ENCODE measurements at regions not wholly inside any gene's neighbourhood (a gene's known extent, or its start where the extent isn't known, plus 50 kb on each side); places are given as distances from the start of the nearest gene placed in this dataset.

- no peak for DNase-seq
Observed at GRCh38 chr13:50365408-50366391, 350.5 kb downstream of the KCNRG start.

- peak; percentile 10 to 42 (median 29) for DNase-seq
Observed at GRCh38 chr13:50366488-50367174, 351.4 kb downstream of the KCNRG start.

GRCh38 chr13:50369646-50370045, 354.4 kb downstream of the KCNRG start:
- no peak for DNase-seq

DNA sequence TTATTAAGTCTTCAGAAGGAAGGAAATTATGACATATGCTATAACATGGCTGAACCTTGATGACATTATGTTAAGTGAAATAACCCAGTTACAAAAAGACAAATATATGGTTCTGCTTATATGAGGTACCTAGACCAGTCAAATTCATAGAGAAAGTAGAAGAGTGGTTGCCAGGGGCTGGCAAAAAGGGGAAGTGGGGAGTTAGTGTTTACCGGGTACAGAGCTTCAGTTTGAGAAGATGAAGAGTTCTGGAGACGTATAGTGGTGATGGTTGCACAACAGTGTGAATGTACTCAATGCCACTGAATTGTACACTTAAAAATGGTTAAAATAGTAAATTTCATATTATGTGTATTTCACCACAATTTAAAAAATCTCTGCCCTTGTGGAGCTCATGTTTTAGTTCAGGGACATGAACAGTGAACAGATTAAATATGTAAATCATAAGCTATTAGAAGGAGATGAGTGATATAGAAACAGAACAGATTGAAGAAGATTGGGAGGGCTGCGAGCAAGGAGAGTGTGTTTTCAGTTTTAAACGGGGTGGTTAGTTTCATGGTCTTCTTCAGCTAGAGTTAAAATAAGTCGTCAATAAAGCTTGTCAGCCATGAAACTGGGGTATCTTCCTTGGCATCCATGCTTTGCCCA, 355.2 kb downstream of the KCNRG start:
- DNase-seq = peak; percentile 18 to 44 (median 35)

GRCh38 chr13:50374517-50374916, 359.3 kb downstream of the KCNRG start:
- DNase-seq = no peak

GRCh38 chr13:50375792-50376191, 360.5 kb downstream of the KCNRG start:
- DNase-seq = no peak

GRCh38 chr13:50376895-50377575, 361.8 kb downstream of the KCNRG start:
- no peak for DNase-seq

GRCh38 chr13:50377726-50378270, 362.6 kb downstream of the KCNRG start:
- DNase-seq = no peak

DNA sequence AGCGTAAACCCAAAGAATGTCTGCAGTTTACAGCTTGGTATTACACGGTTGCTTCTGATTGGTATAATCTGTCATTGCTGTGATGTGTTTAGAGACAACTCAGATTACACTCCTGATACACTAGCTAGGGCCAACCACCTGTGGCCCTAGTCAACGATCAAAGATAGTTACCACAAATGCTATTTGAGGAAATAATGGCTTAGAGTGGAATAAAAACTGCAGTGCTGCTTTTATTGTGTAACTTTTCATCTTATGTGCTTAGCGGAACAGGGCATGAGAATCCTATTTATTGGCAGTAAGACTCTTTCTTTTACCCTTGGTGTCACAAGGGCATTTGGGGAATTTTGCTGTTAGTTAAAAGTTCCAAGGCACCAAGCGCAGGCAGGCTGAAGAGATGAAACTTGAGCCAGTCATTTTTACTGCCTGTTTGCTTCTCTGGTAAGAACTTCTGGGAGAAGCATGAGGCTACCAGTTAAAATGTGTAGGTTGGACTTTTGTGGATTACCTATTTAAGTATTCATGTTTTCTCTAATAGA, 363.3 kb downstream of the KCNRG start:
- no peak for DNase-seq

DNA sequence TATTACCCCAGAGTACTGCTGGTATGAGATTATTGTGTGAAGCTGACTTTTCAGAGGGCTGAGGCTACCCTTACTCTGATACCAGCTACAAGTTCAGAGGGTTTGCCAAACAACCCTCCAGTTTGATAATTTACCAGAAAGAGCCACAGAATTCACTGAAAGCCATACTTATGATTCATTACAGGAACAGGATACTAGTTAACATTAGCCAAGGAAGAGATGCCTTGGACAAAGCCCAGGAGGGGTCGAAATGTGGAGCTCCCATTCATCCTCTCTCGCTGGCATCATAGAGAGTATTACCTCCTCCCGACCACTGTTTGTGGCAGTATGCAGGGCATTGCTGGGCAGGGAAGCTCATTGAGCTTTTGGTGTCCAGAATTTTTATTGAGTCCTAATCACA, 364.3 kb downstream of the KCNRG start:
- no peak for DNase-seq

DNA sequence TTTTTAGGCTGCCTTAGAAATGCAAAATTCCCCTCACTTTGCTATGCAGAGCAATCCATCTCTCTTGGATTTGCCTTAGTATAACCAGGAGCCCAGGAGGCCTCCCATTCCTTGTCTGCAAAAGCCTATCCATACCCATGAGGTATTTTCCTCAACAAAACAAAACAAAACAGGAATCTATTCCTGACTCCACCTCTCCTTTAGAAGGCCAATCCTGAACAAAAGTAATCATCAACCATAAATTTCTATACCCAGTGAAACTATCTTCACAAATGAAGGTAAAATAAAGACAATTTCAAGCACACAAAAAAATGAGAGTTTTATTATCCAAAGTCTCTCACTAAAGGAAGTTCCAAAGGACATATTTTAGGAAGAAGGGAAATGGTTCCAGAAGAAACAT, 365.7 kb downstream of the KCNRG start:
- no peak for DNase-seq

GRCh38 chr13:50382511-50382910, 367.3 kb downstream of the KCNRG start:
- no peak for DNase-seq

DNA sequence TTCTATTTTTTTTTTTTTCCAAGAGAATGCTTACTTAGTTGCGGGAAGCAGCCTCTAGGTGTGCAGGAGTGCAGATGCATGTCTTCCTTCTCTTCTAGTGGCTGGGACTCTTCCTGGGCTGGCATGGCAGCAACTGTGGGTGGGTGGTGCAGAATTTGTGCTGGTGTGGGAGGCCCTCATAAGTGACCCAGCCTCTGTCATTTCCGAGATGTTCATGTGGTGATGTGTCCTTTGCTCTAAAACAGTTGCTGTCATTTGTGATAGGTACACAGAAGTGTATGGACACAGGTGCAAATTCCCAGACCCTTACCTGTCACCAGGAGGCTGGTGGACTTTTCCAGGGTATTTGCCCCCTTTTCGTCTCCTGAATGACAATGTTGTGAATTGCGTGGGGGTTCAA, 367.7 kb downstream of the KCNRG start:
- DNase-seq = no peak

GRCh38 chr13:50384724-50385123, 369.5 kb downstream of the KCNRG start:
- DNase-seq = no peak

- DNase-seq = no peak
Observed at GRCh38 chr13:50386541-50387050, 371.4 kb downstream of the KCNRG start.

GRCh38 chr13:50387051-50387581, 371.9 kb downstream of the KCNRG start:
- DNase-seq = peak in 2 of 3 donors; percentile 10 to 24

- DNase-seq = no peak
Observed at GRCh38 chr13:50388481-50388880, 373.2 kb downstream of the KCNRG start.

DNA sequence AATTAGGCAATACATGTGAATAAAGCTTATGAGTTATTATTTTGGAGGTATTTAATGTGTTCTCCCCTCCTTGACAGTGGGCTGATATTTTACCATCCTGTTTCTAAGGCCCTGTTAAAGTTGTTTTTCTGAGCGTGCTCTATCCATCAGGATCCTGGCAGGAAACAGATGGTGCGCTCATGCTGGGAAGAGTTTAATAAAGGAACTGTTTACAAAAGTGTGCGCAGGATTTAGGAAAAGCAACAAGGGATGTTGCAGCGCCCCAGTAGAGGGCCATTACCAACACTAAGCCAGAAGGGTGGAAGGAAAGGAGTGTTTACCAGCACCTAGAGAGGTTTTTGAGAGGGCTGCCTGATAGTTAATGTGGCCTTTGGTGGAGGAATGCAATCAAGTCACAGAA, 374.5 kb downstream of the KCNRG start:
- no peak for DNase-seq

DNA sequence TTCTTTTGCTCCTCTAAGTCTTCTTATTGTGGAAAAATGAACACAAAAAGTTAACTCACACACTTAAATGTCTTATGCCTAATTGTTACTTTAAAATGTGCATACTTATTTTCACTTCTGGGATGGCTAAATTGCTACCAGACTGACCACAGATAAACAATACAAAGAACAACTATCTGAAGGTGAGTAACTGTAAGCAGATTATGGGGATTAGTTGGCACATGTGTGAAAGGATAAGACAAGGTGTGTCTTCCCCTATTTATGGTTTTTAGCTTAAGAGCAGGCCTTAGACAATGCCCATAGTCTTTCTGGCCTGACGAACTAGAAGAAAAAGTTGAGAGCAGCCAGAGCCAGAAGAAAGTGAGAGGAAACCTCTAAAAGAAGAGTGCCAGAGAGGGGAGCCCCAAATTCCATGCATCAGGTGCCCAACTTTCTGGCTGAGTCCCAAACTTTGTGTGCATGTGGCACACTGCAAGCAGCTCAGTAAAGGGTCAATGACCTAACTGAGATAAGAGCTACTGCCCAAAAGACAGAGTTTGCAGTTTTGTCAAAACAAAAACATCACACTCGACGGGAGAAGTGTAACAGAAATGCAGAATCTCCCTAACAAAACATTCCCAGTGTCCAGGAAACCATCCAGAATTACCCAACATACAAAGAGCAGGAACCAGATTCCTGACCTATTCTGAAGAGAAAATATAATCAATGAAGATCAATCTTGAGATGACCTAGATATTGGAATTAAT, 375.4 kb downstream of the KCNRG start:
- no peak for DNase-seq

GRCh38 chr13:50392977-50393376, 377.7 kb downstream of the KCNRG start:
- no peak for DNase-seq

- DNase-seq = no peak
Observed at GRCh38 chr13:50393628-50394027, 378.4 kb downstream of the KCNRG start.
